Parathyroid adenoma (tissue), 2 donors: ENCODE measurements at regions not wholly inside any gene's neighbourhood (a gene's known extent, or its start where the extent isn't known, plus 50 kb on each side); places are given as distances from the start of the nearest gene placed in this dataset.

Source experiments
- H2AFZ ChIP-seq: fragments of 300-600 bp; sonication (generic); one replicate; pipeline ENCODE4 v1.7.0; 2017; ENCODE audit warnings: antibody characterized with exemption, mild to moderate bottlenecking
- H3K27ac ChIP-seq: fragments of 300-600 bp; sonication (generic); one replicate; pipeline ENCODE4 v1.7.0; 2017
- H3K27me3 ChIP-seq: fragments of 300-600 bp; sonication (generic); one replicate; pipeline ENCODE4 v1.7.0; 2017; ENCODE audit warnings: low read length; ENCODE audit not compliant: control insufficient read depth, insufficient read depth
- H3K36me3 ChIP-seq: fragments of 300-600 bp; sonication (generic); one replicate; pipeline ENCODE4 v1.7.0; 2017; ENCODE audit warnings: low read length; ENCODE audit not compliant: control insufficient read depth, insufficient read depth
- H3K4me1 ChIP-seq: fragments of 300-600 bp; sonication (generic); one replicate; pipeline ENCODE4 v1.7.0; 2017; ENCODE audit warnings: control low read depth
- H3K4me2 ChIP-seq: fragments of 300-600 bp; sonication (generic); one replicate; pipeline ENCODE4 v1.7.0; 2017; ENCODE audit warnings: low read length
- H3K4me3 ChIP-seq: fragments of 300-600 bp; sonication (generic); one replicate; pipeline ENCODE4 v1.7.0; 2017; ENCODE audit warnings: low read depth, low read length
- H3K79me2 ChIP-seq: fragments of 300-600 bp; sonication (generic); one replicate; pipeline ENCODE4 v1.7.0; 2017; ENCODE audit warnings: control low read depth
- H3K9ac ChIP-seq: fragments of 300-600 bp; sonication (generic); one replicate; pipeline ENCODE4 v1.7.0; 2017; ENCODE audit warnings: mild to moderate bottlenecking
- H3K9me3 ChIP-seq: fragments of 300-600 bp; sonication (generic); one replicate; pipeline ENCODE4 v1.7.0; 2017; ENCODE audit warnings: low read length; ENCODE audit not compliant: control insufficient read depth
- CTCF ChIP-seq: fragments of 300-600 bp; sonication (generic); IDR thresholded peaks from one replicate; pipeline ENCODE4 v1.7.0; 2017; ENCODE audit warnings: antibody characterized with exemption, mild to moderate bottlenecking
- donor health status: primary hyperparathyroidism.

GRCh38 chr14:71589609-71590008 is 342.6 kb upstream of the RGS6 start:
- Histone ChIP-seq H3K79me2 (peaks cover 4% of the 10 kb centered on the region), H3K4me1 (peaks cover 4% of the 10 kb centered on the region), H3K27ac (no peak overlapping the region), H3K9ac (no peak overlapping the region), H2AFZ (no peak overlapping the region), H3K36me3 (no peaks in the 10 kb centered on the region), H3K9me3 (no peaks in the 10 kb centered on the region), H3K27me3 (no peaks in the 10 kb centered on the region), H3K4me3 (no peak overlapping the region), H3K4me2 (no peak overlapping the region)
- no peak for TF ChIP-seq CTCF

- Histone ChIP-seq H3K27ac (no peak overlapping the region), H3K9me3 (no peaks in the 10 kb centered on the region), H3K4me3 (no peak overlapping the region), H3K79me2 (peaks cover 4% of the 10 kb centered on the region), H3K4me1 (peaks cover 4% of the 10 kb centered on the region), H3K36me3 (no peaks in the 10 kb centered on the region), H3K4me2 (no peak overlapping the region), H2AFZ (no peak overlapping the region), H3K27me3 (no peaks in the 10 kb centered on the region), H3K9ac (no peak overlapping the region)
- TF ChIP-seq CTCF = no peak
Observed at GRCh38 chr14:71590131-71590530, 342.1 kb upstream of the RGS6 start.

- H3K36me3 ChIP-seq = no peaks in the 10 kb centered on the region
- peaks cover 4% of the 10 kb centered on the region for H3K79me2 ChIP-seq
- H3K9me3 ChIP-seq = no peaks in the 10 kb centered on the region
- no peak overlapping the region for H3K4me2 ChIP-seq
- H3K4me3 ChIP-seq = no peak overlapping the region
- H3K4me1 ChIP-seq = peaks cover 4% of the 10 kb centered on the region
- TF ChIP-seq CTCF = no peak
- no peak overlapping the region for H3K9ac ChIP-seq
- no peak overlapping the region for H2AFZ ChIP-seq
- H3K27me3 ChIP-seq = no peaks in the 10 kb centered on the region
- no peak overlapping the region for H3K27ac ChIP-seq
Observed at GRCh38 chr14:71591231-71591630, 341.0 kb upstream of the RGS6 start.

GRCh38 chr14:71591929-71592328 is 340.3 kb upstream of the RGS6 start:
- no peak overlapping the region for H3K9ac ChIP-seq
- no peaks in the 10 kb centered on the region for H3K36me3 ChIP-seq
- no peak overlapping the region for H3K4me2 ChIP-seq
- no peak overlapping the region for H3K27ac ChIP-seq
- no peak for TF ChIP-seq CTCF
- no peaks in the 10 kb centered on the region for H3K27me3 ChIP-seq
- no peaks in the 10 kb centered on the region for H3K4me1 ChIP-seq
- no peaks in the 10 kb centered on the region for H3K9me3 ChIP-seq
- no peak overlapping the region for H2AFZ ChIP-seq
- H3K4me3 ChIP-seq = no peak overlapping the region
- H3K79me2 ChIP-seq = peaks cover 4% of the 10 kb centered on the region

GRCh38 chr14:71592361-71592760 is 339.9 kb upstream of the RGS6 start:
- no peak overlapping the region for H3K4me2 ChIP-seq
- H2AFZ ChIP-seq = no peak overlapping the region
- H3K4me3 ChIP-seq = no peak overlapping the region
- no peaks in the 10 kb centered on the region for H3K9me3 ChIP-seq
- no peaks in the 10 kb centered on the region for H3K27me3 ChIP-seq
- peaks cover 4% of the 10 kb centered on the region for H3K79me2 ChIP-seq
- TF ChIP-seq CTCF = no peak
- H3K9ac ChIP-seq = no peak overlapping the region
- H3K27ac ChIP-seq = no peak overlapping the region
- no peaks in the 10 kb centered on the region for H3K36me3 ChIP-seq
- H3K4me1 ChIP-seq = no peaks in the 10 kb centered on the region
